NCI-H187 treated with DMSO at 0.1 percent for 48 hours (cell line): ENCODE measurements at regions not wholly inside any gene's neighbourhood (a gene's known extent, or its start where the extent isn't known, plus 50 kb on each side); places are given as distances from the start of the nearest gene placed in this dataset.
"Not testable (repeated sequence)": the region's sequence is repeated elsewhere in the genome, so short reads cannot be mapped to it uniquely, and the experiment has no call there.

Experiments used
- DNase-seq: peaks from one replicate; lab custom pipeline; 2025; lab: John Stamatoyannopoulos, UW

- not testable (repeated sequence) for DNase-seq
Observed at GRCh38 chr11:89614428-89614827, 95.7 kb upstream of the TRIM77 start.

- not testable (repeated sequence) for DNase-seq
Observed at GRCh38 chr11:89615642-89616041, 94.5 kb upstream of the TRIM77 start.

DNA sequence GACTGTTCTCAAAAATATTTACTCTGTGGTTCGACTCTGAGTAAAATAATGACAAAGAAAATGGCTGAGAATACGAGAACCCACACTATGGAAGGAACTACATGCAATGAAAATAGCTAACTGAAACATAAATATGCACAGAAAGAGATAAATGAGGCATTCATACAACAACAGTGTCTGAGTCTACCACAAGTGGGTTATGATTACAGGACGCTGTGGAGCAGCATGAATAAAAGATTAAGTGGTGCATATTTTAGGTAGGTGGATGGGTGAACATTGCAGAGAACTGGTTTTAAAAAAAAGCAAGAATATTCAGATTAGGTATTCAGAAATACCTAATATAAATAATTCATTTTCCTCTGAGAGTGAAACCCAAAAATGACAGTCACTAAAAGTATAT, 93.9 kb upstream of the TRIM77 start:
- DNase-seq: not testable (repeated sequence)

DNA sequence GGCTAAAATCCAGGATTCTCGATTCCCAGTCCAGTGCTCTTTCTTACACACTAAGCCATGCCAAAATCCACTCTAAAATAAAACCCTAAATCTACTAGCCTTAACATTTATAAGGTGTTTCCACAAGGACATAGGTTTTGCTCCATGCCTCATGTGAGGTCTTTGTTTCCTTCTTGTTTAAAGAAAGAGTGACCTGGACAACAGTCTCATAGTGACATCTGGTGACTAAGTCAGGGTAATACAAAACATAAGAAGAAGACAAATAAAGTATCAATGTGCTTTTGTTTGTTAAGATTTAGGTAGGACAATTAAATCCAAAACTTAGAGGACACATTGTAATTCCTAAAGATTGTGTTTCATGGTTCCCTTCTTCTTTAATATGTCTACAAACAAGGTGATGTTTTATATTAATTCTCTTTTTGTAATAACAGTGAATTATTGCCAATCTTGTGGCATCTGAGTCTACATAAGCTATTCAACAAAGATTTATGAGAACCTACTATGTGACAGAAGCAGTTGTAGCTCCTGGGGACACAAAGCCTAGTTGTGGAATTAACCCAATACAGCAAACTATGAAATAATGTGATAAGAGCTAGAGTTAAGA, 93.0 kb upstream of the TRIM77 start:
- peak; percentile 1 for DNase-seq

- DNase-seq: not testable (repeated sequence)
Observed at GRCh38 chr11:89620721-89621120, 89.4 kb upstream of the TRIM77 start.

GRCh38 chr11:89625171-89625570, 84.9 kb upstream of the TRIM77 start:
- no peak for DNase-seq

DNA sequence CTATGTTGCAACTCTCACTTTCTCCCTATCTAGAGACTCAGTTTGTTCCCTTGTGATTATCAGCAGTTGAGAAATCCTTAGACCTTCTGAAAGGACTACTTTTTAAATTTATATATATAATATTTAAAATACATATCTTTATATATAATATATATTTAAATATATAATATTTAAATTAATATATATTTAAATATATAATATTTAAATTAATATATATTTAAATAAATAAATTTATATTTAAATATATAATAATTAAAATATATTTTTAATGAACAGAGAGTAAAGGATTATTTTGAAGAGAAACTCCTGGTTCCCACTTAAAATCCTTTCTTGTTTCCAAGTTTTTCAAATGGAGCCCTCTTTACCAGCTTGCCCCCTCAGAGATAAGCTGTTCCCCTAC, 83.7 kb upstream of the TRIM77 start:
- DNase-seq: no peak

GRCh38 chr11:89626881-89627280, 83.2 kb upstream of the TRIM77 start:
- DNase-seq: not testable (repeated sequence)

GRCh38 chr11:89633135-89633705, 76.9 kb upstream of the TRIM77 start:
- DNase-seq: no peak

- DNase-seq: not testable (repeated sequence)
Observed at GRCh38 chr11:89640777-89641176, 69.3 kb upstream of the TRIM77 start.

DNA sequence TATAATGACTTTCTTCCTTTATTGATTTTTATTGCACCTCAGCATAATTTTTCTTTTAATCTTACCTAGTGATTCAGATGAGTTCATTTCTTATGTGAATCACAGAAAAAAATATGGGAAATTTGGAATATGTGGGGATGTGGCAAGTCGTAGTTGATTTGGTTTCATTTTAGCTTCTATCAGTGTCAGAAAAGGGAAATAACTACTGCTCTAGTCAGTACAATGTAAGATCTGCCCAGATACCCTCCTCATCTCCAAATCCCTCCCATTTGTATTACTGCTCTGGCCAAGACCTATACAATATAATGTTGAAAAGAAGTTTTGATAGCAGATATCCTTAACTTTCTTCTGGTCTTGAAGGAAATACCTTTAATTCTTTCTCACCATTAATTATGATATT, 61.9 kb upstream of the TRIM77 start:
- DNase-seq: not testable (repeated sequence)

GRCh38 chr11:89648996-89649395, 61.1 kb upstream of the TRIM77 start:
- DNase-seq: not testable (repeated sequence)

- not testable (repeated sequence) for DNase-seq
Observed at GRCh38 chr11:89654669-89655068, 55.4 kb upstream of the TRIM77 start.

DNA sequence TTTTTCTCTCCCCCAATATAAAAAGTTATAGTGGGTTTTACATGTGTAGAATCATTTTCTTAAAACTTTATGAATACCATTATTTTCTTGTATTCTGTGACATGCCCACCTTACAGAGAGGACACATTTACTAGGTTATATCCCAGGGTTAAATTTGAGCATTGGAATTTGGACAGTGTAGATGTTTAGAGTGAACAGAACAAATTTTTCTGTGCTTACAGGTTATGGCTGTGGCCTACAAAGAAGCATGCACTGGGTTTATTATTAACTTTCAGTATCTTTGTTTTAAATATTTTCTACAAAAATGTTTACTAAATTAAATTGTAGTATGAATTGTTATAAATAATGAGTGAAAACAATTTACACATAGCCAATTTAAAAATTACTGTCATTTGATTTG, 51.3 kb upstream of the TRIM77 start:
- DNase-seq: not testable (repeated sequence)

- not testable (repeated sequence) for DNase-seq
Observed at GRCh38 chr11:89659414-89659813, 50.7 kb upstream of the TRIM77 start.

GRCh38 chr11:89660234-89660633, 49.9 kb upstream of the TRIM77 start:
- no peak for DNase-seq
